ENCODE measurements at regions not wholly inside any gene's neighbourhood (a gene's known extent, or its start where the extent isn't known, plus 50 kb on each side); places are given as distances from the start of the nearest gene placed in this dataset.

- TF ChIP-seq, protein P1, sequence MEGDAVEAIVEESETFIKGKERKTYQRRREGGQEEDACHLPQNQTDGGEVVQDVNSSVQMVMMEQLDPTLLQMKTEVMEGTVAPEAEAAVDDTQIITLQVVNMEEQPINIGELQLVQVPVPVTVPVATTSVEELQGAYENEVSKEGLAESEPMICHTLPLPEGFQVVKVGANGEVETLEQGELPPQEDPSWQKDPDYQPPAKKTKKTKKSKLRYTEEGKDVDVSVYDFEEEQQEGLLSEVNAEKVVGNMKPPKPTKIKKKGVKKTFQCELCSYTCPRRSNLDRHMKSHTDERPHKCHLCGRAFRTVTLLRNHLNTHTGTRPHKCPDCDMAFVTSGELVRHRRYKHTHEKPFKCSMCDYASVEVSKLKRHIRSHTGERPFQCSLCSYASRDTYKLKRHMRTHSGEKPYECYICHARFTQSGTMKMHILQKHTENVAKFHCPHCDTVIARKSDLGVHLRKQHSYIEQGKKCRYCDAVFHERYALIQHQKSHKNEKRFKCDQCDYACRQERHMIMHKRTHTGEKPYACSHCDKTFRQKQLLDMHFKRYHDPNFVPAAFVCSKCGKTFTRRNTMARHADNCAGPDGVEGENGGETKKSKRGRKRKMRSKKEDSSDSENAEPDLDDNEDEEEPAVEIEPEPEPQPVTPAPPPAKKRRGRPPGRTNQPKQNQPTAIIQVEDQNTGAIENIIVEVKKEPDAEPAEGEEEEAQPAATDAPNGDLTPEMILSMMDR (IDR thresholded peaks at IDR 0.05), result no peak
- TF ChIP-seq EP300 (IDR thresholded peaks at IDR 0.05), result no peak
- no peak for TF ChIP-seq POLR2AphosphoS5 (IDR thresholded peaks at IDR 0.05)
Measured at GRCh38 chr2:207444756-207445155, 85.0 kb upstream of the CREB1 start.

Measured in upper lobe of left lung (tissue), 4 donors.